GM12878 (cell line): ENCODE measurements at regions not wholly inside any gene's neighbourhood (a gene's known extent, or its start where the extent isn't known, plus 50 kb on each side); places are given as distances from the start of the nearest gene placed in this dataset.

Source experiments
- ATAC-seq: fragments of 200-7000 bp; cut with Tn5 transposase; 3 replicates; pipeline ENCODE4 v1.9.1; 2020; ENCODE audit warnings: mild to moderate bottlenecking, moderate library complexity
- BruUV-seq: library from RNA; stranded (reverse); fragments of 400-500 nt; replicated peaks from 2 replicates; lab custom pipeline; 2021; lab: Mats Ljungman, UMichigan
- CTCF ChIA-PET: fragments of 300-600 bp; sonication (Branson Sonifier 250); formaldehyde crosslinking; extraction: SDS; loops from one replicate; lab custom pipeline; 2021; ENCODE audit warnings: inconsistent platforms; lab: Yijun Ruan, JAX
- POLR2A ChIA-PET: fragments of 350-600 bp; formaldehyde crosslinking; extraction: SDS; loops from one replicate; lab custom pipeline; 2021; ENCODE audit warnings: inconsistent platforms; lab: Charles Lee
- RAD21 ChIA-PET: fragments of 300-600 bp; sonication (Branson Sonifier 250); formaldehyde crosslinking; loops from one replicate; lab custom pipeline; 2023; ENCODE audit warnings: antibody characterized with exemption; ENCODE audit not compliant: unreplicated experiment; lab: Charles Lee
- SMC1A ChIA-PET: fragments of 300-600 bp; sonication (Branson Sonifier 250); formaldehyde crosslinking; loops from one replicate; lab custom pipeline; 2023; ENCODE audit not compliant: unreplicated experiment, uncharacterized antibody; lab: Charles Lee
- DNase-seq: peaks from one replicate; pipeline ENCODE4 v3.0.0-alpha.2; 2011; ENCODE audit warnings: low read depth, low spot score
- FAIRE-seq: peaks from 3 replicates; lab custom pipeline; 2011; peaks lifted over from hg19 to GRCh38; lab: Jason Lieb, UNC
- H2AFZ ChIP-seq: 2 replicates; pipeline ENCODE4 v1.6.0; 2011; ENCODE audit warnings: low read depth, low read length, control low read depth; ENCODE audit not compliant: control insufficient read depth
- H3K27ac ChIP-seq: 2 replicates; pipeline ENCODE4 v1.5.1; 2011; ENCODE audit warnings: control low read depth; ENCODE audit not compliant: control insufficient read depth, insufficient read depth
- H3K27me3 ChIP-seq, 2 experiments: replicated peaks in 1 of 2; 2 replicates each; pipeline versions ENCODE4 v1.6.0 to v1.6.1; 2011; ENCODE audit warnings: low read length in 1 of 2; ENCODE audit not compliant: control insufficient read depth in 2 of 2, insufficient read depth in 2 of 2
- H3K36me3 ChIP-seq, 2 experiments: 2 replicates each; pipeline ENCODE4 v1.5.1; 2011; ENCODE audit warnings: low read length in 1 of 2; ENCODE audit not compliant: control insufficient read depth in 2 of 2, insufficient read depth in 2 of 2
- H3K4me1 ChIP-seq: 2 replicates; pipeline ENCODE4 v1.6.1; 2011; ENCODE audit warnings: mild to moderate bottlenecking, low read length, moderate library complexity, mixed read lengths; ENCODE audit not compliant: control insufficient read depth, insufficient read depth
- H3K4me2 ChIP-seq: 2 replicates; pipeline ENCODE4 v1.6.0; 2011; ENCODE audit warnings: control low read depth; ENCODE audit not compliant: control insufficient read depth, insufficient read depth
- H3K4me3 ChIP-seq: fragments of 200-600 bp; sonication (generic); 2 replicates; pipeline ENCODE4 v1.5.1; 2016
- H3K79me2 ChIP-seq: 2 replicates; pipeline ENCODE4 v1.6.0; 2011; ENCODE audit warnings: low read length; ENCODE audit not compliant: control insufficient read depth, insufficient read depth
- H3K9ac ChIP-seq: 2 replicates; pipeline ENCODE4 v1.8.0; 2011; ENCODE audit warnings: low read length, control low read depth, mixed read lengths; ENCODE audit not compliant: control insufficient read depth, insufficient read depth
- H3K9me3 ChIP-seq: replicated peaks from 3 replicates; pipeline ENCODE4 v1.5.1; 2011; ENCODE audit warnings: mild to moderate bottlenecking, low read length; ENCODE audit not compliant: control insufficient read depth, insufficient read depth
- H4K20me1 ChIP-seq: 2 replicates; pipeline ENCODE4 v1.6.0; 2011; ENCODE audit not compliant: control insufficient read depth, insufficient read depth
- ASH2L ChIP-seq: fragments of 300-600, 200-600 bp; sonication (generic); IDR thresholded peaks from 2 replicates; pipeline ENCODE4 v1.6.1; 2017; ENCODE audit warnings: low read depth, mild to moderate bottlenecking, borderline replicate concordance
- CBX3 ChIP-seq: fragments of 200-600 bp; sonication (generic); IDR thresholded peaks from 2 replicates; pipeline ENCODE4 v1.6.1; 2016; ENCODE audit warnings: low read depth, borderline replicate concordance
- E2F4 ChIP-seq: IDR thresholded peaks from 2 replicates; pipeline ENCODE4 v1.6.1; 2012; ENCODE audit warnings: low read depth, low read length, improper control_type of control experiment
- EP300 ChIP-seq, 2 experiments: fragments of 150-350 bp in 1 of 2; IDR thresholded peaks; 2 replicates each; pipeline ENCODE4 v1.6.1; 2011 to 2012; ENCODE audit warnings: low read depth in 2 of 2, low read length in 2 of 2, borderline replicate concordance in 1 of 2, improper control_type of control experiment in 1 of 2, inconsistent platforms in 1 of 2; ENCODE audit not compliant: control insufficient read depth in 1 of 2
- HDGF ChIP-seq: fragments of 450-650 bp; IDR thresholded peaks from 2 replicates; pipeline ENCODE4 v1.6.1; 2016; ENCODE audit warnings: antibody characterized with exemption
- LARP7 ChIP-seq: fragments of 450-650 bp; IDR thresholded peaks from 2 replicates; pipeline ENCODE4 v1.6.1; 2017; ENCODE audit warnings: mild to moderate bottlenecking
- NR2C1 ChIP-seq: fragments of 450-650 bp; IDR thresholded peaks from 2 replicates; pipeline ENCODE4 v1.6.1; 2017; ENCODE audit warnings: antibody characterized with exemption, mild to moderate bottlenecking, moderate library complexity
- NR2C2 ChIP-seq: IDR thresholded peaks from 2 replicates; pipeline ENCODE4 v1.6.1; 2011; ENCODE audit warnings: borderline replicate concordance, low read depth; ENCODE audit not compliant: control insufficient read depth, insufficient read length
- POU2F2 ChIP-seq: IDR thresholded peaks from 3 replicates; pipeline ENCODE4 v1.6.1; 2011; ENCODE audit warnings: low read depth, mild to moderate bottlenecking, low read length, borderline replicate concordance
- SMARCA5 ChIP-seq: fragments of 450-650 bp; IDR thresholded peaks from 2 replicates; pipeline ENCODE4 v1.6.1; 2017; ENCODE audit warnings: mild to moderate bottlenecking
- SMC3 ChIP-seq: IDR thresholded peaks from 2 replicates; pipeline ENCODE4 v1.6.1; 2011; ENCODE audit warnings: low read length, improper control_type of control experiment, borderline replicate concordance
- TCF3 ChIP-seq: IDR thresholded peaks from 2 replicates; pipeline ENCODE4 v1.6.1; 2012; ENCODE audit warnings: low read depth, mild to moderate bottlenecking, low read length, borderline replicate concordance; ENCODE audit not compliant: insufficient read depth
- WGBS: methylation state at CpG from one replicate; pipeline ENCODE4 v1.1.6; 2016; ENCODE audit warnings: low lambda C conversion rate; ENCODE audit not compliant: insufficient replicate concordance, insufficient coverage; ENCODE audit errors: missing lambda C conversion rate; 5-methylcytosine and 5-hydroxymethylcytosine counted together
- in situ Hi-C: fragments of 300-500 bp; cut with MboI; formaldehyde crosslinking; loops from 9 replicates; pipeline ENCODE4 v1.14.3; 2018; ENCODE audit warnings: mixed read lengths
- intact Hi-C: fragments of 100-400 bp; cut with micrococcal nuclease; formaldehyde crosslinking; loops from one replicate; pipeline ENCODE4 v1.14.2; 2022; ENCODE audit not compliant: unreplicated experiment
- TF ChIP-seq, protein P1 (sequence below): IDR thresholded peaks from 2 replicates; pipeline ENCODE4 v1.6.1; 2011; ENCODE audit warnings: low read depth, mild to moderate bottlenecking, low read length, moderate library complexity, borderline replicate concordance; ENCODE audit errors: extremely low read depth

DNA sequence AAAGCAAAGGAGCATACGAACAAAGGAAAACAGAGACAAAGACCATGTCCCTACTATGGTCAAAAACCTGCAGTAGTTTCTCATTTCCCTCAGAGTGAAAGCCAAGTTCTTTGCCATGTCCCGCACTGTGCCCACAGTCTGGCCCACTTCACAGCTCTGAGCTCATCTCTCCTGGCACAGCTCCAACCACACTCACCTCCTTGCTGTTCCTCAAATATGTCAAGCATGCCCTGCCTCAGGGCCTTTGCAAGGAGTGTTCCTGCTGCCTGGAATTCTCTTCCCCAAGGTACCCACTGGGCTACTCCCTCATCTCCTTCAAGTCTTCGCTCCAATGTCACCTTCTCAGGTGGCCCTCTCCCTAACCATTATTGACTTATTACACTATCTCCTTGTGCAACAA lies 72.1 kb downstream of the COX18 start:
- no peak overlapping the region for H3K4me3 ChIP-seq
- intact Hi-C loops = no loop called here
- no peaks in the 10 kb centered on the region for H4K20me1 ChIP-seq
- FAIRE-seq (no peak), ATAC-seq (no peak), DNase-seq (no peak)
- RAD21 ChIA-PET = no interaction called here
- no TSS peak for BruUV-seq
- no peaks in the 10 kb centered on the region for H3K79me2 ChIP-seq
- CTCF ChIA-PET = no interaction called here
- H3K4me2 ChIP-seq = no peak overlapping the region
- WGBS = 21% methylated on average over 3 of the region's 3 CpGs
- POLR2A ChIA-PET = no interaction called here
- no peaks in the 10 kb centered on the region; the same call in 1 of the 2 replicates for H3K4me1 ChIP-seq
- no peak overlapping the region for H2AFZ ChIP-seq
- H3K27ac ChIP-seq = no peak overlapping the region
- H3K36me3 ChIP-seq = no peaks in the 10 kb centered on the region
- no peaks in the 10 kb centered on the region for H3K9me3 ChIP-seq
- no peaks in the 10 kb centered on the region for H3K27me3 ChIP-seq
- in situ Hi-C loops = no loop called here
- no peak overlapping the region for H3K9ac ChIP-seq
- TF ChIP-seq HDGF (no peak), SMARCA5 (no peak), ASH2L (no peak), EP300 (IDR thresholded peaks at IDR 0.05; ENCODE audit: borderline replicate concordance in 1 of 2, control insufficient read depth in 1 of 2, low read depth in 2 of 2, low read length in 2 of 2) (no peak), CBX3 (no peak), SMC3 (no peak), E2F4 (no peak)
- SMC1A ChIA-PET = no interaction called here

DNA sequence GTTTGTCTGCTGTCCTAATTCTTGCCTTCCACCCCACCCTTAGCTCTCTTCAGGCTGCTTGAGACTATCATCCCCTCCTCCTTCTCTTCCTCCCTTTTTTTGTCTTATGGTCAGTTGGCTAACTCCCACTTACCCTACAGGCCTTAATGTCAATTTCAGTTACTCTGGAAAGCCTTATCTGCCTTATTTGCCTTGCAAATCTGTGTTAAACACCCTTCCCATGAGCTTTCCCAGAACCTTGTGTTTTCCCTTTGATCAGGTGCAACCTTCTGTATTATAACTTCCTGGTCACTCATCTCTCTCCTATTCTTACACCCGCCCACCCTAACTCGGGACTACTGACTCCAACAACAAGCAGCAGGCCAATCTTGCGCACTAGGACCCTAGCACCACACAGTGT lies 74.8 kb downstream of the COX18 start:
- ChIA-PET RAD21 (interaction anchor here (1.4 kb wide), 1 partner anchor 11 kb away, joined by 3 read pairs; no protein-coding TSS in a partner anchor), SMC1A (interaction anchor here (1.3 kb wide), 1 partner anchor 292 kb away, joined by 3 read pairs; no protein-coding TSS in a partner anchor), CTCF (no interaction called here), POLR2A (no interaction called here)
- H3K36me3 ChIP-seq = no peaks in the 10 kb centered on the region
- no peak overlapping the region for H3K27ac ChIP-seq
- no TSS peak for BruUV-seq
- DNase-seq (no peak), ATAC-seq (no peak), FAIRE-seq (no peak)
- no peak overlapping the region for H3K9ac ChIP-seq
- TF ChIP-seq NR2C2 (no peak), TCF3 (no peak), LARP7 (no peak), NR2C1 (no peak), POU2F2 (no peak)
- TF ChIP-seq, protein P1, sequence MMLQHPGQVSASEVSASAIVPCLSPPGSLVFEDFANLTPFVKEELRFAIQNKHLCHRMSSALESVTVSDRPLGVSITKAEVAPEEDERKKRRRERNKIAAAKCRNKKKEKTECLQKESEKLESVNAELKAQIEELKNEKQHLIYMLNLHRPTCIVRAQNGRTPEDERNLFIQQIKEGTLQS = no peak
- in situ Hi-C loops = no loop called here
- intact Hi-C loops = no loop called here
- no peak overlapping the region for H3K4me2 ChIP-seq
- no peaks in the 10 kb centered on the region for H3K27me3 ChIP-seq
- no peak overlapping the region for H3K4me3 ChIP-seq
- no peaks in the 10 kb centered on the region for H3K9me3 ChIP-seq
- peak overlapping the region; percentile 16 for H2AFZ ChIP-seq
- H4K20me1 ChIP-seq = no peaks in the 10 kb centered on the region
- 30% methylated on average over 3 of the region's 3 CpGs for WGBS
- no peaks in the 10 kb centered on the region for H3K79me2 ChIP-seq
- no peaks in the 10 kb centered on the region; the same call in 1 of the 2 replicates for H3K4me1 ChIP-seq
